LHCN-M2 (cell line): ENCODE measurements at regions not wholly inside any gene's neighbourhood (a gene's known extent, or its start where the extent isn't known, plus 50 kb on each side); places are given as distances from the start of the nearest gene placed in this dataset.
"Not testable (repeated sequence)": the region's sequence is repeated elsewhere in the genome, so short reads cannot be mapped to it uniquely, and the experiment has no call there.

ENCODE experiments used
- DNase-seq: peaks from one replicate; pipeline ENCODE4 v3.0.0-alpha.2; 2012; ENCODE audit warnings: low read depth

DNA sequence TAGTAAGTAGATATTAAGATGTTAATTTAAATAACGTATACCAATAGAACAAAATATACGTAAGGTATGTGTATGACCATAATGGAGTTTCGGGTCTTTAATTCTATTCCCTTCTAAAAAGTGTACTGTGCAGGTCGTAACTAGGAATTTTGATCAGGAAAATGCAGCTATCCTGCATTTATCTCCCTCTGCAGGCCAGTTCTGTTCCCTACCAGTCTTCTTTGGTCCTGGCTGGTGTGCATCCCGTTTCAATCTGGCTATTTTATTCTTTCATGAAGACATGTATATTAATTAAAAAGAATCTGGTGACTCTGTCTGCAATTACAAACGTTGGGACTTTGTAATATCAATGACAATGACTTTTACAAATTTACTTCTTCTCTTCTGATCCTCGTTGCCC, 534.1 kb upstream of the AADAT start:
- DNase-seq: no peak

DNA sequence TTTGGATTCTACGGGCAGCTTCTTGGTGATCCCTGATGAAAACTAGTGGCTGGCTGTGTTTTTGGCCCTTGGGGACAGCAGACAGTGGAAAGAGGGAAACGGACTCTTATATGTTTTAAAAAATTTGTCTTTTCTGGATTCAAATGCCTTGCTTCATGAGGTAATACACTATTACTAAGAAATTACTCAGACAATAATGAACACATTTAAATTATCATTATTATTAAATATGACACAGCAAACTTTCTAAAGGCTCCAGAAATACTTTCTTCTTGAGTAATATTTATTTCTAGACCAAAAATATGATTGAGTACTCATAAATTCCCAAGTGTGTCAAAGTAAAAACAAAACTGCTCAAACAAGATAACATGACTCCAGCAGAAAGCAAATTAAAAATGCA, 520.7 kb upstream of the AADAT start:
- DNase-seq: no peak

DNA sequence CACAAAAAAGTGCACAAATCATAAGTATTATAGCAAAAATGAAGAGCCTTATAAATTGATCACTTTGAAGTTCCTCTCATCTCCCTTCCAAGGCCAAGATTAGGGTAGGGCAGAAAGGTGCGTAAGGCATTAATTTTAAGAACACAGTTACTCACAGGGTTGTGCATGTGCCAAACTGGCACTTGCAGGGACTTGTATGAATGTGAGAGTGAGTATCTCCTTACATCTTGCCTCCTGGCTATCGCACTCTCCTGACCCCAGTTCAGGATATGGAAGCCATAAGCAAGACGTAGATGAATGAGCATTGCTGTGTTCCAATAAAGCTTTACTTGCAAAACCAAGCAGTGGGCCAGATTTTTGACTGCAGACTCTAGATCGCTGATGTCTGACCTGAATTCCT, 510.1 kb upstream of the AADAT start:
- DNase-seq: no peak

DNA sequence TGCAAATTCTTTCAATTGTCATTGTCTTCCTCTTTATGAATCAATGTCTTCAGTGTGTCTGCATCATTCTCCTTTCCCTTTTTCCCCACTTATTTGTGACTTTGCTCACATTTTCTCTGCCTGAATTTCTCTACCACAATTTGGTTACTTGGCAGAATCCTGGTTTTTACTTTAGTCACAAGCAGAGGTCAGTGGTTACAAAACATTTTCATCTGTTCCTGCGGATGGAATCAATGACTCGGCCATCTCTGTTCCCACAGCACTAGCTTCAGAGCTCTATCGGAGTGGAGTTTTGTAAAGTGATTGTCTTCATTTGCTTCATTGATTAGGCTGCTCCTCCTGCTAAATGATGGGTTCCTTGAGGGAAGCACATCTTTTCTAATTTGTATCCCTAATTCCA, 501.3 kb upstream of the AADAT start:
- DNase-seq: no peak

DNA sequence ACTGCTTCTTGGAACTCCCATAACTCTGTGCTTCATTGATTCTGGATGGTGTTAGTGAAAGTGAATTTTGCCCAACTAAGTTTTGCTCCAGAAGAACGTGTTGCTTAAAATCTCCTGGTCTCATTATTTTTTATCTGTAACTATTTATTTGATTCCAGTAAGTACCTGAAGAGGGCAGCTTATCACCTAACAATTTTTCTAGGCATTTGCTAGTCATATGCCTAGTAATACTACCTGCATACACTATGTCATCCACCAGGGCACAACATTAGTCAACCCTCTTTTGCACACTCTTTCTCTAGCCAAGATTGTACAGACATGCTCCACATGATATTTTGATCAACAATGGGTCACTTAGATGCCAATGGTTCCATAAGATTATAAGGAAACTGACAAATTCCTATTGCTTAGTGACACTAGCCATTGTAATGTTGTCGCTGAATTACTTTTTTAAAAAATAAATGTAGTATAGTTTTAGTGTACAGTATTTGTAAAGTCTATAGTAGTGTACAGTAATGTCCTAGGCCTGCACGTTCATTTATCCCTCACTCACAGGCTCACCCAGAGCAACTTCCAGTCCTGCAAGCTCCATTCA, 499.9 kb upstream of the AADAT start:
- DNase-seq: no peak

DNA sequence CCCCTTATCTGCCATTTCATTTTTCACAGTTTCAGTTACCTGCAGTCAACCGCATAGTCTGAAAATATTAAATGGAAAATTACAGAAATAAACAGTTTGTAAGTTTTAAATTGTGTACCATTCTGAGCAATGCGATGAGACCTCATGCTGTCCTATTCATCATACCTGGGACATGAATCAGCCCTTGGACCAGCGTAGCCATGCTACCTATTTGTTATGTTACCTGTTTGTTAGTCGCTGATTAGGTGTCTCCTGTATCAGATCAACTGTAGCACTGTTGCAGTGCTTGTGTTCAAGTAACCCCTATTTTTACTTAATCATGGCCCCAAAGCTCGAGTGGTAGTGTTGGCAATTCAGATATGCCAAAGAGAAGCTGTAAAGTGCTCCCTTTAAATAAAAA, 492.2 kb upstream of the AADAT start:
- DNase-seq: no peak

DNA sequence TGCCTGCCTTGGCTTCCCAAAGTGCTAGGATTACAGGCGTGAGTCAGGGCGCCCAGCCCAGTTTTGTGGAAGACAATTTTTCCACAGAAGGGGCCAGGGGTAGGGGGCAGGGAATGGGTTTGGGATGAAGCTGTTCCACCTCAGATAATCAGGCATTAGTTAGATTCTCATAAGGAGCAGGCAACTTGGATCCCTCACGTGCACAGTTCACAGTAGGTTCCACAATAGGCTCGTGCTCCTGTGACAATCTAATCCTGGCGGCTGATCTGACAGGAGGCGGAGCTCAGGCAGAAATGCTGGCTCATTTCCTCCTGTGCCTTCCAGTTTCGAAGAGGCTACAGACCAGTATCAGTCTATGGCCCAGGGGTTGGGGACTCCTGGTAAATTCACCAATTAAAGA, 491.6 kb upstream of the AADAT start:
- no peak for DNase-seq

DNA sequence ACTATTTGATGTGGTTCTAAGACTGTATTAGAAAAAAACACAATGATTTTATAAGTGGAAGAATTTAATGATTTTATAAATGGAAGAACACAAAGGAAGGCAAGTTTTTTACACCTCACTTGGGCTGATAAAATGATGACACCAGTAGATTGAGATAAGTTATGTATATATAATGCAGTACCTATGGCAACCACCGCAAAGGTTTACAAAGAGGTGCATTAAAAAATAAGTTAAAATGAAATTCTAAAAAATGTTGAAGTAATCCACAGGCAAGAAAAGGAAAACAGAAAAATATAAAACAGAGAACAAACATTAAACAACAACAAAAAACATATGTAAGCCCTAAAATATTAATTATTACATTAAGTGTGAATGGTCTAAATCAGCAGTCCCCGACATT, 490.9 kb upstream of the AADAT start:
- no peak for DNase-seq

DNA sequence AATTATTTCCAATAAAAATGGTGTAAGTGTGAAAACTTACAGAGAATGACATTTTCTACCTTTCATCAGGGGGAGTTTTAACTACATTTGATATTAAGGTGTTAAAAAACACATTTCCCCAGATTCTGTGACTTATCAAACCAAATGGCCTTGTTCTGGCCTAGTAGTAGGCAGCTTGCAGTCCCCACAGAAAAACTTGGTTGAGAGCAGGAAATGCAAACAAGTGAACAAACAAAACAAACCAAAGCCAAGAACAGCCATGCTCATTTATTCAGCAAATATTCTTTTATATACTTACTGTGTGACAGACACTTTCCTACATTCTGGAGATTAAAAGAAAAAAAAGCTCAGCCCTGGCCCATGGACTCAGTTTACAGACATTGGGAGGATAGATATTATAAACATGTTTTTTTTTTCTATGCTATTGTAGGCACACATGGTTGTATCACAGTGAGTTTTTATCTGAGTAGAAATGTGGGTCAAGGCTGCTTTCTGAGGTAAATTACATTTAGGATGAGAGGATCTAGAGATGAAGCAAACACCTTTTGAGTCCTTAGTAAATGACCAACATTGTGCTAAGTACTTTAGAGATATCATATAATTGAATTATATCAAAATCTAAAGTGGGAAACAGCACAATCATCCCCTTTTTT, 449.2 kb upstream of the AADAT start:
- no peak for DNase-seq

DNA sequence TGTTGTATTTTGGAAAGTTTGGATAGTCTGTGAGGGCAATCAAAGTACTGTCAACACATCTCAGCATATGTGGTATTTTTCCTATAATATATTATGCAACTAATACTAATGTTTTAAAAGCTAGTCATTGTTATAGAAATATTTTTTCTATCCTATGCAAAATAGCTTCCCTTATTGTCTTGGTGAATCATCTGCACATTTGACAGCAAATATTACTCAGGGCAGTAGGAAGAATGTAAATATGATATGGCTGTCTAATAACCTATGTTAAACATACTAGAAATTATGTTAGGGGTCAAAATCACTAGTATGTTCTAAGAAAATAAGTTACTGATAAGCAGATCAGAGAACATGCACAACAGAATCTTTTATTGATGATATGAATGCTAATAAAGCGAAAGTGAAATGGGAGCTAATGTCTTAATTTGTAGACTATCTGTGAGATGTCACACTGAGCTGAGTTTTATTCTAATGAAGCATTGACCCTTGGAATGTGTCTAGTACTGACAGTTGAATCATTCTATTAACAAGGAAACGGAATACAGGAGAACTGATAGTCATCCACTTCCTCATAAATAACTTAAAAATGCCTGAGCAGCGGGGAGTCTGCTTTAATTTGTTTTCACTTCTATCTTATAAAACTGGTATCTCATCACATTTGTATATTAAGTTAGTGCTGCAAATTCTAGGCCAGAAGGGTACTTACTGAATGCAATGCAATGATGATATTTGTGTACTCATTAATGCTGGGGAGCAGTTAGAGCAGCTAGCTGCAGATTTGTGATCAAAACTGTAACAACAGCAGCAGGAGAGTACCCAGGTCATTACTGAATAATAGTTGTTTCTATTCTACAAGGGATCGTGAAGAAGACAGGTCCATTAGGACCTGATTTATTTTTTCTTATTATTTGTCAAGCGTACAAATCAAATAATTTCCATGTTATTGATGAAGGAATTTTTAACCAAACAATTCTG, 440.3 kb upstream of the AADAT start:
- no peak for DNase-seq

DNA sequence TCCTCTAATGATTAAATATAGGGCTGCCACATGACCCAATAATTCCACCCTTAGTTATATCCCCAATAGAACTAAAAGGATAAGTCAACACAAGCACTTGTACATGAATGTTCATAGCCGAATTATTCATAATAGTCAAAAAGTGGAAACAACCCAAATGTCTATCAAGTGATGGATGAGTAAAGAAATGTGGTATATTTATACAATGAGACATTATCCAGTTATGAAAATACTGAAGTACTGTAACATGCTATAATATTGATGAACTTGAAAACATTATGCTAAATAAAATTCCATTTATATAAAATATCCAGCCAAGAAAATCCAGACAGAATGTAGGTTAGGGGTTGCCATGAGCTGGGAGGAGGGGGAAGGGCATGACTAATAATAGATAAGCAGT, 436.7 kb upstream of the AADAT start:
- DNase-seq: no peak

DNA sequence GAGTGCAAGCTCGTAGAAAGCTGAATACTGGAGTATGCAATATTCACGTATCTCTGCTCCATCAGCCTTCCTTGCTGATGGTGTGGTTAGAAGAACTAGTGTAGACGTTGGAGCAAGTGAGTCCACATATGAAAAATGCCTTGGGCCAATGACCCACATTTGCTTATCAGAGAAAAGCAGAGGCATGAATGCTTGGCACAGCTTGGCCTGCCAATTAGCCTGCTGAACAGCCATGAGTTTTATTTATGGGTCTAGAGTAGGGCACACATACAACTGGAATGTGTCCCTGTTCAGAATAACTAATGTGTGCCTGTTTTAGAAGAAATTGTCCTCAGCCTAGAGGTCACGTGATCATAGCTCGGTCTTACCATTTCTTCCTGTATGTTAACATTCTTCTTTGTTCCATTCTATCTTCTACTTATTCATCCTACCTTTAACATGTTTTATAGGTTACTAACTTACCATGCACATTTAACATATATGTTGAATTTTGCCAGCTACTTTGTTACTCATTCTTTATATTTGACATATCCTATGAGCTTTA, 432.7 kb upstream of the AADAT start:
- no peak for DNase-seq

DNA sequence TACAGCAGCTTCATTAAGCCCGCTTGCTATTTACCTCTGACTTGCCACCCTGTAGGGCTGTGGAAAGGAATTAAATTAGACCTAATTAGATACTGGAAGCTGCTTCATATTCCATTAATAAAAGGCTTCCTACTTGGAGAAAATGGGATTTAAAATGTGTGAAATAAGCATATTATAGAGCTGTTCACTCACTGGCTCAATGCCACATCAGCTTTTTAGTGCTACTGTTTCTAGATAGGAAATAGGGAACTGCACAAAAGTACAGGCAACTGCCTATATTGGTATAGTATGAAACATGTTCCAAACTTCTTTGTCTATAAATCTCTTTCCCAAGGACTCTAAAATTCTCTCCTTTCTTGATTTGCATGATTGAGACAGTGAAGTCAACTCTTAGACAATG, 407.9 kb upstream of the AADAT start:
- no peak for DNase-seq

DNA sequence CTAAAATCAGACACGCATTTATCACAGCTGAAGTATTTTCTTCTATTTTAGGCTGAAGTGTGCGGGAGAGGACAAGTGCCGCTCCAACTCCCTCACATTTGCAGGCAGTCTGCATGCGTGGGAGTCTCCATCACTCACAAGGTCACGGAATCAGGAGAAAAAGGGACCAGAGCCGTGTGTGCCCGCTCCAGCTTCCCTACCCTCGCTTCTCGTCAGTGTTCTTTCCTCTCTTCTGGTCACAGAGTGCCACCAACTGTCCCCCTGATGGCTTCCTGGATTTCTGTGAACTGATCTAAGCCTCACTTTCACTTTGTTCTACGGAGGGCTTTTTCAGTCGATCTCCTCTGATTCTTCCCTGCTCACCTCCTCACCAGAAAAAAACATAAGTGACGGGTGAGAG, 407.4 kb upstream of the AADAT start:
- DNase-seq: no peak

DNA sequence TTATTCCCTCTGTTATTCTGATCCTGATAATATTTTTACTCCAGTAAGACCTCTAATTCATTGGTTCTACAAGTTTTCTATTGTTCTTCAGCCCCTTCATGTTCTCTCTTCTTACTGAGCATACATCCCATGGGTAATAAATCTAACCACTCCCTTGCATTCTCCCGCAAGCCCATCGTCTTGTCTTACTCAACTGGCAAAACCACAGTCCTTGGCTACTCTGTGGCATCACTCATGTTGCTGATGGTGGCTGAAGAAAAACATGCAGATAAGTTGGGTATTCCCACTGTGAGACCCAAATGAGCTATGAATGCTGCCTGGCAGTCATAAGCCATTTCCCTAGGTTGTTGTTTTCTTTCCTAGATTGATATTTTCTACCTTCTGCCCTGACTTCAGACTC, 402.2 kb upstream of the AADAT start:
- no peak for DNase-seq

DNA sequence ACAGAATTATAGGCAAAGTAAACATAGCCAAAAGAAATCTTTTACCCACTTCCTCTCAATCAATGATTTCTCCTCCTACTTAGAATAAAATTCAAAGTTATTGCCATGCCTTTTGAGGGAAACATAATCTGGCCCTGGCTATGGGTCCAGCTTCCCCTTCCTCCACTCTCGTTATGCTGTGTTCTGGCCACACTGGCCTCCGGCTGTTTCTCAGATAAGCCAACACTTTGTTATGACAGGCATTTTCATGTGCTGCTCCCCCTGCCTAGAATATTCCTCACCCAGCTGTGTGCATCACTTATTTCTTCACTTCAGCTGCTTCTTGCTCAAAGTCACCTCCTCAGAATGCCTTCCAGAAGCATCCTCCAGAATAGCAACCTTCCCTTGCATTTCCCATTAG, 386.6 kb upstream of the AADAT start:
- no peak for DNase-seq

DNA sequence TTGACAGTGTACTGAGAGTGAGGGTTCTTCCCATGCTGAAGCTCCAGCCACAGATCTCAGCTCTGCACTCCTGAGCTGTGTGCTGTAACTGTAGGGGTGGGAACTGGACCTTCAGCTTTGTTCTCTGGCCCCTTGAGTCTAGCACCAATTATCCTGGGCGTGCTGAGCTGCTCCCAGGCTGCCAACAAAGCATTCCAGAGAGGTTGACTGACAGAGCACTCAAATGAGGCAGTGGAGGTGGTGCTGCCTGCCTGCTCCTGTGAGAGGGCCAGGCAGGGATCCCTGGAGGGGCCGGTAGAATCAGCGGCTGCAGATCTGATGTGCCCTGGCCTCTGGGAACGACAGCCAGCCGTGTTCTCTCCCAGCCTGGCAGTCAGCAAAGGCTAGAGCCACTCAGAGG, 375.7 kb upstream of the AADAT start:
- DNase-seq: no peak

DNA sequence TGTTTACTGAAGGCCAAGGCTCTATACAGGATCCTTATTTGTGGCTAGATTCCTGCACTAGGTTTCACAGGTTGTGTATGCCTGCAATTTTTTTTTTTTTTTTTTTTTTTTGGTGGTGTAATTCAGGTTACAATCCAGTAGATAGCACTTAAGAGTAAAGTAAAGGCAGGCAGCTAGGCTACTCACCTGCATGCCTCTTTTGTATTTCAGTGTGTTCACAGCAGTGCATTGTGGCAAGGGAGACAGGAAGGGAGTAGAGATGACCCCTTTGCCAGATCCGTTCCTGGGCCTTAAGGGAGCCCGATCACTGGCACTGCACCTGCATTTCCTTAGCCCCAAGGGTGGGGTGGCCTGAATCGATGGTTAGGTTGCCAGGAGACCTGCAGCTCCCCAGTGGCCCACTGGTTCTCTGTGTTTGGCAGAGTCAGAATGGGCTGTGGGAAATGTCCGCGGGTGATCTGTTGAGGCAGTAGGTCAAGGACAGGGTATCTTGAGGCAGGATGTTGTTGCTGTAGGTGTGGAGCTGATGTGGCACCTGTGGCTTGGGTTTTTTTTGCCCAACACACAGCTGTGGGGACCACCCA, 374.9 kb upstream of the AADAT start:
- no peak for DNase-seq

DNA sequence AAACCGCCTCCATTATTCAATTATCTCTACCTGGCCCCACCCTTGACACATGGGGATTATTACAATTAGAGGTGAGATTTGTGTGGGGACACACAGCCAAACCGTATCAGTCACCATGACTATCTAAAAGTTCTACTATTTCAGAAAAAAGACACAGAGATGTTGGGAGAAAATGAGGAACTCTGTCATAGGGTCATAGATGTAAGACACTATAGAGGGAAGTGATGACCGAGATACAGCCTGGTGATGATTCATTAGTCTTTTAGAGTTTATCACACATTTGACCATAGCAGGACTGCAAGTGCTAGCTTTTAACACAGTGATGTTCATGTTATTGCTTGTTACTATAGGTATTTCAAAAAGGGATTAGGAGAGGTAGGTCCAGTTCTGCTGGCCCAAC, 357.0 kb upstream of the AADAT start:
- DNase-seq: no peak

DNA sequence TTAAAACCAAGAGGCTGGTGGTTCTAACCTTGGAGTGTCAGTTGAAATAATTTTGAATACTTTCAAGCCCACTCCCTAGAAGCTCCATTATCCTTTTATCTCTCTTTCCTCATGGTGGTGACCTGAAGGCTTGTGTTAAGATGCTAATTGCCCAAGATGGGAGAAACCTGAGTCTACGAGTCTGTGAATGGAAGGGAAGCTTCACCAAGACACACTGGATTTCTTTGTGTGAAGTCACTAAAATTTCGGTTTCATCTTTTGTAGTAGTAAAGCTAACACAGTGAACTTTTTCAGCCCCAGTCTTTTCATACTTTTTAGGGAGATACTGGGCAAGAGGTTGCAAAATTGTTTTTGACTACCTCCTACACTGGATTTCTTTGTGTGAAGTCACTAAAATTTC, 351.4 kb upstream of the AADAT start:
- DNase-seq: not testable (repeated sequence)

DNA sequence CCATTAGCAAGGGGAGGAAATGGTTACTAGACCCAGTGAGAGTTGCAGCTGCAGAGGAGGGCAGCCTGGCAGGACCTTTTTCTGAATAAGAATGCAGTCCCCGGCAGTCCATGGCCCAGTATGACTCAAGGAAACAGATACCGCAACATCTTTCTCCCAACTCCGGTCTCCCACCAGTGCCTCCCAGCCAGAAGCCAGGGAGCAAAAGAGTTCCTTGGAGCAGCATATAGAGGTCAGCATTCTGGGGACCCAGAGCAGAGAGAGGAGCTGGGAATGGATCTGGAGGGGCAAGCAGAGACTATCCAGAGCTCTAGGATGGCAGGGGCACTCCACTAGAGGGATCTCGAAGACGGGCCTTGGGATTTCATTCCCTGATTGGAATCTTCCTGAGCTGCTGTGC, 339.2 kb upstream of the AADAT start:
- no peak for DNase-seq

DNA sequence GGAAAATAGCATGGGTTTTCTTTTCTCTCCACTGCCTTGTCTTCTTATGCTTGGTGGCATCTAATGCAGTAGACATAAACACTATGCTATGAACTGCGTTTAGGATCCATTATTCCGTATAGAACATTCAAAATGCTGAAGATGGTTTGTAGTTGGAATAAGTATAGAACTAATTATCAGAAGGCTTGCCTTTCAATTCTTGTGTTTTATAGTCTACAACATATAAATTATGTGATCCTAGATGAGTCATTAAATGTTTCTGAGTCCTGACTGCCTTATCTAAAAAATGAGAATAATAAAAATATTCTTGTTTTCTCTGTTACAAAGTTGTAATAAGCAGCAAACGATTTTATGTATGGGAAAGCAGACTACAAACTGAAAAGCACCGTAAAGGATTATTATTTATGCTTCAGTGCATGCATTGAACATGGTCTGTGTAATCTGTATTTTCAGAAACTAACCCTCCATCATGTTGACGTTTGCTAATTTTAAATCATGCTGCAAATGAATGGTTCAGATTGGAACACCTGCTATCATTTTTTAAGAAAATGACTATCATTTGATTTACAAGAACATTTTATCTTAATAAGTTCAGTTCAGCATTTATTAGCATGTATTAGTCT, 335.9 kb upstream of the AADAT start:
- DNase-seq: no peak
